A673 (cell line): ENCODE measurements at regions not wholly inside any gene's neighbourhood (a gene's known extent, or its start where the extent isn't known, plus 50 kb on each side); places are given as distances from the start of the nearest gene placed in this dataset.
"Not testable (repeated sequence)": the region's sequence is repeated elsewhere in the genome, so short reads cannot be mapped to it uniquely, and the experiment has no call there.

Experiments
- EZH2 ChIP-seq: fragments of 200-600 bp; sonication (generic); IDR thresholded peaks from 2 replicates; pipeline ENCODE4 v1.6.1; 2017; ENCODE audit warnings: borderline replicate concordance, low read depth, mild to moderate bottlenecking, mixed read lengths, antibody characterized with exemption, low read length; ENCODE audit not compliant: poor library complexity, severe bottlenecking
- TF ChIP-seq, protein P1 (sequence below): fragments of 300-800, 200-600 bp; sonication (generic); conservative IDR thresholded peaks from 2 replicates; pipeline ENCODE4 v1.5.1; 2017; ENCODE audit warnings: low read depth, mild to moderate bottlenecking, antibody characterized with exemption, low read length, moderate library complexity, mixed read lengths

DNA sequence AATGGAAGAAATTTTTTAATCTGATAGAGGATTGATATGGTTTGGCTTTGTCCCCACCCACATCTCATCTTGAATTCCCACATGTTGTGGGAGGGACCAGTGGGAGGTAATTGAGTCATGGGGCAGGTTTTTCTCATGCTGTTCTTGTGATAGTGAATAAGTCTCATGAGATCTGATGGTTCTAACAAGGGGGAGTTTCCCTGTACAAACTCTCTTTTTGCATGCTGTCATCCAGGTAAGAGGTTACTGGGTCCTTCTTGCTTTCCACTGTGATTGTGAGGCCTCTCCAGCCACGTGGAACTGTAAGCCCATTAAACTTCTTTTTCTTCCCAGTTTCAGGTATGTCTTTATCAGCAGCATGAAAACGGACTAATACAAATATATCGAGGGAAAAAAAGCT, 132.5 kb downstream of the DSEL start:
- TF ChIP-seq, protein P1, sequence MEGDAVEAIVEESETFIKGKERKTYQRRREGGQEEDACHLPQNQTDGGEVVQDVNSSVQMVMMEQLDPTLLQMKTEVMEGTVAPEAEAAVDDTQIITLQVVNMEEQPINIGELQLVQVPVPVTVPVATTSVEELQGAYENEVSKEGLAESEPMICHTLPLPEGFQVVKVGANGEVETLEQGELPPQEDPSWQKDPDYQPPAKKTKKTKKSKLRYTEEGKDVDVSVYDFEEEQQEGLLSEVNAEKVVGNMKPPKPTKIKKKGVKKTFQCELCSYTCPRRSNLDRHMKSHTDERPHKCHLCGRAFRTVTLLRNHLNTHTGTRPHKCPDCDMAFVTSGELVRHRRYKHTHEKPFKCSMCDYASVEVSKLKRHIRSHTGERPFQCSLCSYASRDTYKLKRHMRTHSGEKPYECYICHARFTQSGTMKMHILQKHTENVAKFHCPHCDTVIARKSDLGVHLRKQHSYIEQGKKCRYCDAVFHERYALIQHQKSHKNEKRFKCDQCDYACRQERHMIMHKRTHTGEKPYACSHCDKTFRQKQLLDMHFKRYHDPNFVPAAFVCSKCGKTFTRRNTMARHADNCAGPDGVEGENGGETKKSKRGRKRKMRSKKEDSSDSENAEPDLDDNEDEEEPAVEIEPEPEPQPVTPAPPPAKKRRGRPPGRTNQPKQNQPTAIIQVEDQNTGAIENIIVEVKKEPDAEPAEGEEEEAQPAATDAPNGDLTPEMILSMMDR = not testable (repeated sequence)
- not testable (repeated sequence) for TF ChIP-seq EZH2
